ENCODE measurements at regions not wholly inside any gene's neighbourhood (a gene's known extent, or its start where the extent isn't known, plus 50 kb on each side); places are given as distances from the start of the nearest gene placed in this dataset.

GRCh38 chr1:55815745-55816455 lies 600.7 kb upstream of the USP24 start:
- TF ChIP-seq EP300 (IDR thresholded peaks at IDR 0.05; ENCODE audit: low read depth) = no peak
- TF ChIP-seq POLR2A (IDR thresholded peaks at IDR 0.05) = no peak
